Caco-2 (cell line): ENCODE measurements at regions not wholly inside any gene's neighbourhood (a gene's known extent, or its start where the extent isn't known, plus 50 kb on each side); places are given as distances from the start of the nearest gene placed in this dataset.

Experiments used
- BruUV-seq: library from RNA; stranded (reverse); fragments of 400-500 nt; replicated peaks from 2 replicates; lab custom pipeline; 2021; lab: Mats Ljungman, UMichigan
- CTCF ChIA-PET: fragments of 300-600 bp; sonication (Branson Sonifier 250); formaldehyde crosslinking; loops from one replicate; lab custom pipeline; 2022; ENCODE audit warnings: antibody characterized with exemption; lab: Charles Lee
- POLR2A ChIA-PET: fragments of 300-600 bp; sonication (Branson Sonifier 250); formaldehyde crosslinking; loops from one replicate; lab custom pipeline; 2022; ENCODE audit warnings: antibody characterized with exemption; lab: Charles Lee
- DNase-seq, 2 experiments: peaks; one replicate each; pipeline versions ENCODE4 v3.0.0 to v3.0.0-alpha.2; 2020 to 2022
- H3K27me3 ChIP-seq: replicated peaks from 2 replicates; pipeline ENCODE4 v1.6.0; 2011; ENCODE audit warnings: low read length; ENCODE audit not compliant: control insufficient read depth, insufficient read depth
- H3K36me3 ChIP-seq: 2 replicates; pipeline ENCODE4 v1.5.1; 2011; ENCODE audit warnings: low read length; ENCODE audit not compliant: control insufficient read depth, insufficient read depth
- H3K4me1 ChIP-seq: fragments of 250-450 bp; sonication (Bioruptor Pico); 2 replicates; pipeline ENCODE4 v1.5.1; 2020; ENCODE audit warnings: mild to moderate bottlenecking
- H3K4me3 ChIP-seq: 2 replicates; pipeline ENCODE4 v1.5.1; 2011; ENCODE audit warnings: low read depth, mild to moderate bottlenecking, control low read depth, low read length
- H3K9me3 ChIP-seq: fragments of 250-450 bp; sonication (Bioruptor Pico); 2 replicates; pipeline ENCODE4 v1.5.1; 2020; ENCODE audit warnings: mild to moderate bottlenecking, moderate library complexity
- H3K27ac Mint-ChIP-seq: one replicate; pipeline ENCODE4 v1.8.0; 2022; ENCODE audit warnings: mixed read lengths; ENCODE audit not compliant: unreplicated experiment
- H3K27me3 Mint-ChIP-seq: one replicate; pipeline ENCODE4 v1.8.0; 2022; ENCODE audit warnings: mixed read lengths; ENCODE audit not compliant: insufficient read depth, unreplicated experiment
- H3K36me3 Mint-ChIP-seq: one replicate; pipeline ENCODE4 v1.8.0; 2022; ENCODE audit warnings: mild to moderate bottlenecking, mixed read lengths; ENCODE audit not compliant: insufficient read depth, unreplicated experiment
- H3K4me1 Mint-ChIP-seq: one replicate; pipeline ENCODE4 v1.8.0; 2022; ENCODE audit warnings: low read depth, mixed read lengths; ENCODE audit not compliant: unreplicated experiment
- H3K4me3 Mint-ChIP-seq: one replicate; pipeline ENCODE4 v1.8.0; 2022; ENCODE audit warnings: mild to moderate bottlenecking, moderate library complexity, mixed read lengths; ENCODE audit not compliant: unreplicated experiment
- H3K9me3 Mint-ChIP-seq: one replicate; pipeline ENCODE4 v1.8.0; 2022; ENCODE audit warnings: mixed read lengths; ENCODE audit not compliant: unreplicated experiment
- CTCF ChIP-seq, 2 experiments: fragments of 200-600 bp in 1 of 2; IDR thresholded peaks; 1 replicate in 1 of 2; 2 replicates in 1 of 2; pipeline versions ENCODE4 v1.5.1 to v1.8.0; 2011 to 2022; ENCODE audit warnings: antibody characterized with exemption in 1 of 2, control low read depth in 1 of 2, inconsistent platforms in 1 of 2, low read depth in 1 of 2, low read length in 1 of 2, mild to moderate bottlenecking in 1 of 2, moderate library complexity in 1 of 2; ENCODE audit not compliant: insufficient read depth in 1 of 2, severe bottlenecking in 1 of 2, unreplicated experiment in 1 of 2
- intact Hi-C: fragments of 100-400 bp; cut with micrococcal nuclease; formaldehyde crosslinking; loops from one replicate; pipeline ENCODE4 v1.10.0; 2022; ENCODE audit not compliant: unreplicated experiment

- H3K27ac Mint-ChIP-seq = no peak overlapping the region
- POLR2A ChIA-PET = no interaction called here
- BruUV-seq = no TSS peak
- CTCF ChIA-PET = no interaction called here
- DNase-seq = no peak
- H3K36me3 Mint-ChIP-seq = no peaks in the 10 kb centered on the region
- H3K36me3 ChIP-seq = no peaks in the 10 kb centered on the region
- H3K9me3 ChIP-seq = no peaks in the 10 kb centered on the region
- peaks cover 7% of the 10 kb centered on the region for H3K9me3 Mint-ChIP-seq
- peak in 1 of 2 experiments; percentile 14 for TF ChIP-seq CTCF (IDR thresholded peaks at IDR 0.05; ENCODE audit: insufficient read depth in 1 of 2, low read depth in 1 of 2, low read length in 1 of 2, severe bottlenecking in 1 of 2, unreplicated experiment in 1 of 2)
- no peak overlapping the region for H3K4me3 ChIP-seq
- no peak overlapping the region for H3K4me3 Mint-ChIP-seq
- no peaks in the 10 kb centered on the region for H3K27me3 ChIP-seq
- H3K27me3 Mint-ChIP-seq = no peaks in the 10 kb centered on the region
- H3K4me1 ChIP-seq = no peaks in the 10 kb centered on the region
- intact Hi-C loops = no loop called here
- H3K4me1 Mint-ChIP-seq = no peaks in the 10 kb centered on the region
Observed at GRCh38 chr10:130378556-130379400, 242.6 kb downstream of the GLRX3 start.

- Mint-ChIP-seq H3K27me3 (no peaks in the 10 kb centered on the region), H3K4me3 (no peak overlapping the region), H3K36me3 (no peaks in the 10 kb centered on the region), H3K9me3 (peaks cover 19% of the 10 kb centered on the region), H3K27ac (no peak overlapping the region), H3K4me1 (no peaks in the 10 kb centered on the region)
- POLR2A ChIA-PET = no interaction called here
- CTCF ChIA-PET = no interaction called here
- no peak for TF ChIP-seq CTCF (IDR thresholded peaks at IDR 0.05; ENCODE audit: insufficient read depth in 1 of 2, low read depth in 1 of 2, low read length in 1 of 2, severe bottlenecking in 1 of 2, unreplicated experiment in 1 of 2)
- intact Hi-C loops = no loop called here
- no peak for DNase-seq
- BruUV-seq = no TSS peak
- Histone ChIP-seq H3K4me3 (no peak overlapping the region), H3K36me3 (no peaks in the 10 kb centered on the region), H3K27me3 (no peaks in the 10 kb centered on the region), H3K9me3 (no peaks in the 10 kb centered on the region), H3K4me1 (no peaks in the 10 kb centered on the region)
Observed at GRCh38 chr10:130380056-130380455, 243.9 kb downstream of the GLRX3 start.

- no peak for DNase-seq
- H3K4me3 ChIP-seq = no peak overlapping the region
- no peaks in the 10 kb centered on the region for H3K4me1 Mint-ChIP-seq
- TF ChIP-seq CTCF (IDR thresholded peaks at IDR 0.05; ENCODE audit: insufficient read depth in 1 of 2, low read depth in 1 of 2, low read length in 1 of 2, severe bottlenecking in 1 of 2, unreplicated experiment in 1 of 2) = no peak
- no peaks in the 10 kb centered on the region for H3K4me1 ChIP-seq
- H3K27me3 Mint-ChIP-seq = no peaks in the 10 kb centered on the region
- no peaks in the 10 kb centered on the region for H3K36me3 Mint-ChIP-seq
- no TSS peak for BruUV-seq
- no peak overlapping the region for H3K4me3 Mint-ChIP-seq
- ChIA-PET CTCF (no interaction called here), POLR2A (no interaction called here)
- H3K9me3 ChIP-seq = no peaks in the 10 kb centered on the region
- peaks cover 39% of the 10 kb centered on the region for H3K9me3 Mint-ChIP-seq
- no peaks in the 10 kb centered on the region for H3K27me3 ChIP-seq
- intact Hi-C loops = no loop called here
- no peak overlapping the region for H3K27ac Mint-ChIP-seq
- H3K36me3 ChIP-seq = no peaks in the 10 kb centered on the region
Observed at GRCh38 chr10:130382031-130382430, 245.8 kb downstream of the GLRX3 start.
